ENCODE measurements at regions not wholly inside any gene's neighbourhood (a gene's known extent, or its start where the extent isn't known, plus 50 kb on each side); places are given as distances from the start of the nearest gene placed in this dataset.

DNA sequence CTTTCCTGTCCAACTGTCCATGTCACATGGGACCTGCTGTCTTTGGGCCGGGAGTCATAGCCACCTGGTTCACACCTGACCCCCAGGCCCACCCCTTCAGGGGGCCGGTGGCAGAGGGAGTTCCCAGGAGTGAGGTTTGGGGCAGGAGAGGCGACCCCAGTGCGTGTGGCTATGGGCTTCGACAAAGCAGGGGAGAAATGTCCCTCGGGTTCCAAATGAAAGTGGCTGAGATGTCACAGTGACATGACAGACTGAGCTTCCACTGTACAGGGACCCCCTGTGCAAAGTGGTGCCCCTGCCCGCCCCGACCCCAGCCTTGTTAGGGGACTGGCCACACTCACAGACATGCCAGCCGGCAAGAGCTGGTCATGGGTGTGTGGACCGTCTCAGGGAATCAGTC is 1297.0 kb downstream of the BRD1 start:
- H3K27ac ChIP-seq (ENCODE audit: low read length), result no peak overlapping the region
- H3K36me3 ChIP-seq (ENCODE audit: insufficient read depth, low read depth, low read length), result no peaks in the 10 kb centered on the region
- H3K4me3 ChIP-seq (ENCODE audit: low read length), result no peak overlapping the region
- H3K9me3 ChIP-seq (ENCODE audit: insufficient read depth, low read depth, low read length), result no peaks in the 10 kb centered on the region
- no peaks in the 10 kb centered on the region for H3K27me3 ChIP-seq (ENCODE audit: insufficient read depth, low read length)
- H3K4me1 ChIP-seq (ENCODE audit: insufficient read depth, low read length), result no peaks in the 10 kb centered on the region
- no peak overlapping the region for H3K9ac ChIP-seq (ENCODE audit: low read depth, low read length)

DNA sequence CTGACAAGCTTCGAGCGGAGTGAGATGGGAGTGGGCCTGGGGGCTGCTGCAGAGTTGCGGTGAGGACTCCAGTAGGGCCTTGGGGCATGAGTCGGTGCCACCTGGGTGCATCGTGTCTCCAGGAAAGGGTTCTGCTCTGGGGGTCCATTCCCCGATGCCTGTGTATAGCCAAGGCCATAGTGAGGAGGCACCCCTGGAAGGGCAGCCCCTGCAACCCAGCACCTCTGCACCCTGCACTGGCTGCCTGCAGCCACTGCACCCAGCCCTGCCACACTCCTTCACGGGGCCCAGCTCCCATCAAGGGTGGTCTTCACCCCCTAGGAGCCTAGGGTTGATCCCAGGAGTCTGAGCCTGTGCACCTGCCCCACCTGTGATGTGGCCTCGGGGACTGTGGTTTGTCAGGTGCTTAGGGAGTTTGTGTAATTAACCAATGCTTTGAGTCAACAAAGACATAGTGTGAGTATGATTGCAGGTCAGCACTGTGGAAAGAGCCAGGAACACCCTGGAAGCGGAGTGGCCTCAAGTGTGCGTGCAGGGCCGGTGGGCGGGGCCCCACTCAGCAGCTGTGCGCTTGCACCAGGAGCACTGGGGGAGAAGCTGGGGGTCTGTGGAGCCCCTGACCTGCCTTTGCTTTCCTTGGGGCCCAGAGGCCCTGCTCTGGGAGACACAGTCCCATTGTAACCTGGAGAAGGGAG is 1299.3 kb downstream of the BRD1 start:
- no peak overlapping the region for H3K4me3 ChIP-seq (ENCODE audit: low read length)
- no peaks in the 10 kb centered on the region for H3K4me1 ChIP-seq (ENCODE audit: insufficient read depth, low read length)
- no peaks in the 10 kb centered on the region for H3K36me3 ChIP-seq (ENCODE audit: insufficient read depth, low read depth, low read length)
- no peaks in the 10 kb centered on the region for H3K9me3 ChIP-seq (ENCODE audit: insufficient read depth, low read depth, low read length)
- H3K27ac ChIP-seq (ENCODE audit: low read length), result no peak overlapping the region
- no peaks in the 10 kb centered on the region for H3K27me3 ChIP-seq (ENCODE audit: insufficient read depth, low read length)
- no peak overlapping the region for H3K9ac ChIP-seq (ENCODE audit: low read depth, low read length)

DNA sequence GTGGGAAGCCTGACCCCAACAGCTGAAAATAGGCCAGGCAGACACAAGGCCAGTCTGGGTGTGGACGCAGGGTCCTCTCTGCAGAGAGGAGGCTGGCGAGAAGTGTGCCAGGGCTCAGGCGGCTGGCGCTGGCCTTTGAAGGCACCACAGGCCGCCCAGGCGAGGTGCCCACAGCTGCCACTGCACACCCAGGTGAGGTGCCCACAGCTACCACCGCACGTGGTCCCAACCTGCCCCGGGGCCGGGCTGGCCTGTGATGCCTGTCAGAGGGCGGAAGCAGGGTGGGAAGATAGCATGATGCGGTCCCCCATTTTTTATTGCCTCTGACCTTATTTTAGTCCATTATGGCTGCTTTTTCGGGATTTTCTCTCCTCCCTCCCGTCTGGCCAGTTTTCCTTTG is 1303.9 kb downstream of the BRD1 start:
- no peaks in the 10 kb centered on the region for H3K9me3 ChIP-seq (ENCODE audit: insufficient read depth, low read depth, low read length)
- H3K4me3 ChIP-seq (ENCODE audit: low read length), result no peak overlapping the region
- no peak overlapping the region for H3K27ac ChIP-seq (ENCODE audit: low read length)
- H3K36me3 ChIP-seq (ENCODE audit: insufficient read depth, low read depth, low read length), result no peaks in the 10 kb centered on the region
- H3K27me3 ChIP-seq (ENCODE audit: insufficient read depth, low read length), result no peaks in the 10 kb centered on the region
- H3K4me1 ChIP-seq (ENCODE audit: insufficient read depth, low read length), result no peaks in the 10 kb centered on the region
- H3K9ac ChIP-seq (ENCODE audit: low read depth, low read length), result no peak overlapping the region

DNA sequence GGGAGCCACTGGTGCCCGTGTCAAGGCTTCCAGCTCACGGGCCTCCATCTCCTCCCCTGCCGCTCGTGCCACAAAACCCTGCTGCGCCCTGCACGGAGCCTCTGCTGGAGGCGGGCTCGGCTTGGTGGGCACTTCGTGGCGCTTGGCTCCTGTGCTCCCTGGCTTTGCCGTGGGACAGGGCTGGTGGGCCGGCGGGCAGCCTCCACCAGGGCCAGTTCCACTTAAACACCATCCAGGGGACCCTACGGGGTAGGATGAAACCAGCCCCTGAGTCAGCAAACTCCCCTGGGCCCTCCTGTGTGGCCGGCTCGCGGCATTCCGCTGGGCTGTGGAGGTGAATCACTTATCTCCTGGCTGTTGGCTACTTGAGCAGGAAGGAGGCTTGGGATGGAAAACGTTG is 1304.6 kb downstream of the BRD1 start:
- no peaks in the 10 kb centered on the region for H3K9me3 ChIP-seq (ENCODE audit: insufficient read depth, low read depth, low read length)
- no peaks in the 10 kb centered on the region for H3K27me3 ChIP-seq (ENCODE audit: insufficient read depth, low read length)
- H3K9ac ChIP-seq (ENCODE audit: low read depth, low read length), result no peak overlapping the region

DNA sequence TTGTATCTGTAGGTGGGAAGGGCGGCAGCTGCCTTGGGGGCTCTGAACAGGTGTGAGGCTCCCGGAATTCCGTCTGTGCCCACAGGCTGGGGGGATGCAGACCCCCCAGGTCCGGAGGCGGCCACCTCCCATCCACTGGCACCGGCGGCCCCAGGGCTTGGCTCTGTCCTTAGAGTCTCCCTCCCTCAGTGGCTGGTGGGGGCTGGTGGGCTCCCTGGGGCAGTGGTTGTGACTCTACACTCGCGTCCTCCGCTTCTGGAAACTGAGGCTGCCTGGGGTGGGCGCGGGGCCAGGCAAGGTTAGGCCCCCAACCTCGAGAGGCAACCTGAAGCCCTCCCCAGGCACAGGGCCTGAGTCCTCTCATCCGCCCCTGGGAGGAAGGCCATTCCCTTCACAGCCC is 1305.4 kb downstream of the BRD1 start:
- Histone ChIP-seq H3K36me3 (ENCODE audit: insufficient read depth, low read depth, low read length) (no peaks in the 10 kb centered on the region), H3K27ac (ENCODE audit: low read length) (no peak overlapping the region), H3K9me3 (ENCODE audit: insufficient read depth, low read depth, low read length) (no peaks in the 10 kb centered on the region), H3K9ac (ENCODE audit: low read depth, low read length) (no peak overlapping the region), H3K4me1 (ENCODE audit: insufficient read depth, low read length) (no peaks in the 10 kb centered on the region; the same call in 1 of the 2 replicates), H3K4me3 (ENCODE audit: low read length) (no peak overlapping the region), H3K27me3 (ENCODE audit: insufficient read depth, low read length) (no peaks in the 10 kb centered on the region)

More for the DNA sequence above, 1304.6 kb downstream of the BRD1 start:
- no peaks in the 10 kb centered on the region for H3K4me1 ChIP-seq (ENCODE audit: insufficient read depth, low read length)
- H3K4me3 ChIP-seq (ENCODE audit: low read length), result no peak overlapping the region
- no peak overlapping the region for H3K27ac ChIP-seq (ENCODE audit: low read length)
- no peaks in the 10 kb centered on the region for H3K36me3 ChIP-seq (ENCODE audit: insufficient read depth, low read depth, low read length)

DNA sequence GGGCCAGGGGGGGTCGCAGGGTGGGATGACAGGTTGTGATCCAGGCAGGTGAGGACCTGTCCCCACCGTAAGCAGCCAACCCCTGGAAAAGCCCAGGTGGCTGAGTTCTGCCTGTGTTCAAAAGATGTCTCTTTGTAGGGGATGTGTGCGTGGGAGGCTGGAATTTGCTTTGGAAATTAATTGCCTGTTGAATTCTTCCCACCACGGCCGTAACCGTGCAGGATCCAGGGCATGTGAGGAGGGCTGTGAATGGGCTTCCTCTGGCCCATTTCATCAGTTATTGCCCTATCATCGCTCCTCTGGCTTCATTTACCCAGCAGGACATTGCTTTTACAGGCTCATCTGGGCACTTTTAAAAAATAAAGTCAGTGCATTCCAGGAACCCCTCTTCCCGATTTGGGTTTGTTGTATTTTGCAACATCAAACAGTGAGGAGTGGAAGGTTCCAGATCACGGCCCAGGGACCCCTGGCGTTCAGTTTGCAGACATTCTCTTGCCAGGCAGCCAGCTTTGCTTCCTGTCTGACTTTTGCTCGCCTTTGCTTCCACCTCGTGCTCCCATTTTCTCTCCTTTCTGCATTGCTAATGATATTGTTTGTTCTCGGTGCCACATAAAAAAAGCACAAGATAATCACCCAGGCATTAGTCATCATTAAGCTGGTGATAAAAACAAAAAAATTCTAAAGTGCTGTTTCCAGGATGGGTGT is 1306.6 kb downstream of the BRD1 start:
- Histone ChIP-seq H3K4me1 (ENCODE audit: insufficient read depth, low read length) (no peaks in the 10 kb centered on the region; the same call in 1 of the 2 replicates), H3K9ac (ENCODE audit: low read depth, low read length) (no peak overlapping the region), H3K9me3 (ENCODE audit: insufficient read depth, low read depth, low read length) (no peaks in the 10 kb centered on the region), H3K27me3 (ENCODE audit: insufficient read depth, low read length) (no peaks in the 10 kb centered on the region), H3K27ac (ENCODE audit: low read length) (no peak overlapping the region), H3K36me3 (ENCODE audit: insufficient read depth, low read depth, low read length) (no peaks in the 10 kb centered on the region), H3K4me3 (ENCODE audit: low read length) (no peak overlapping the region)

DNA sequence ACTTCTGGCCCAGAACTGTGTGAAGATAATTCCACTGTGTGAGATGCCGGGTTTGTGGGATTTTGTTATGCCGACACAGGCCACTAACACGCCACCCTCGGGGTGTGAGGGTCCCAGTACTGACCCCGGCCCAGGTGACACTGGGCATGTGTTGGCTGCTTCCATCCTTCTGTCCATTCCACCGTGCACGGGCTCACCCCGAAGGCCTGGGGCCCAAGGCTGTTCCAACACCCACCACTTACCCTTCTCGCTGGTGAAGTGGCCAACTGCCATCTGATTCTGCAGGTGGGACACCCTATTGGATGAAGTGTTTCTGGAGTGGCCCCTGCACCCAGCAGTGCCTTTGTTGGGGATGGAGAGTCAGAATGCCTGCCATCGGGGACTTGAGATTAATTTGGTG is 1307.5 kb downstream of the BRD1 start:
- no peaks in the 10 kb centered on the region for H3K36me3 ChIP-seq (ENCODE audit: insufficient read depth, low read depth, low read length)
- H3K4me1 ChIP-seq (ENCODE audit: insufficient read depth, low read length), result no peaks in the 10 kb centered on the region; the same call in 1 of the 2 replicates
- no peak overlapping the region for H3K27ac ChIP-seq (ENCODE audit: low read length)
- H3K27me3 ChIP-seq (ENCODE audit: insufficient read depth, low read length), result no peaks in the 10 kb centered on the region
- H3K9ac ChIP-seq (ENCODE audit: low read depth, low read length), result no peak overlapping the region
- no peak overlapping the region for H3K4me3 ChIP-seq (ENCODE audit: low read length)
- no peaks in the 10 kb centered on the region for H3K9me3 ChIP-seq (ENCODE audit: insufficient read depth, low read depth, low read length)

DNA sequence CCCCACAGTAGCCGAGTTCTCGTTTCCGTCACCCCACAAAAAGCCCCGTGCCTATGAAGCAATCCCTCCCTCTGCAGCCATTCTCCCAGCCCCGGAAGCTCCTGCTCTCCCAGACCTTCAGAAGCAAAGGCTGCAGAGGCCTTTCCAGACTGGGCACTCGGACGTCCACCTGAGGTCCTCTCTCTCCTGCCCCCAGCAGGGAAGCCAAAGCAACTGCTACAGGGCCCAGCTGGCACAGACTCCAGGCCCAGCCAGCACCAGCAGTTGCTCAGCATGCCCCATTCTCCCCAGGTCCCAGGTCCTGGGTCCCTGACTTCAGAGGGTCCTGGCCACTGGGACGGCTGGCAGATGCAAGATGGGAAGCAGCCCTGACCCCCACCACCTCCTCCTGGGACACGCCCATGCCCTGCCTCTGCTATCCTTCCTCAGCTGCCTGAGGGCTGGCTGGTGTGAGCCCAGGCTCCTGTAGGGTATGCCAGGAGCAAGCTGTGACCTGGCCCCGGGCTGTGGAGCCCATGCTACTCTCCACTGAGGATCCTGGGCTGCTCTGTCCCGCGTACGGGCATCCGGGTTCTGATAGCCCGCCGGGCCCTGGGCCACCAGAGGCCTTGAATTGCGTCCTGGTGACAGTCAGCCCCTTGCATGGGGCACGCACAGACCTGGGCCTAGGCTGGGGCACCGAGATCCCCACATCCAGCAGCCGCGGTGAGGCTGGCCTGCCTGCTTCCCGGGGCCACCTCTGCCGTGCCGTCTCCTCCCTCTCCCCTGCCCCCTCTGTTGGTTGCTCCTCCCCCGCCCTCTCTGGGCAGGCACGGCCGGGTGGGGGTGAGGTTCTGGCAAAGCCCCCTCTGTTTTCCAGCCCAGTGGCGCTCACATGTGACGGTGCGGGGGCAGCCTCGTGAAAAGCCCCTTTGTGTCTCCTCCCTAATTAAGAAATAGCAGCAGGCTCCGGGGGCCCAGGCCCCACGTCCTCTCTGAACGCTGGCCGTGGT is 1310.3 kb downstream of the BRD1 start:
- Histone ChIP-seq H3K4me3 (ENCODE audit: low read length) (no peak overlapping the region), H3K27ac (ENCODE audit: low read length) (no peak overlapping the region), H3K27me3 (ENCODE audit: insufficient read depth, low read length) (no peaks in the 10 kb centered on the region), H3K4me1 (ENCODE audit: insufficient read depth, low read length) (no peaks in the 10 kb centered on the region; the same call in 1 of the 2 replicates), H3K9ac (ENCODE audit: low read depth, low read length) (no peak overlapping the region), H3K36me3 (ENCODE audit: insufficient read depth, low read depth, low read length) (no peaks in the 10 kb centered on the region), H3K9me3 (ENCODE audit: insufficient read depth, low read depth, low read length) (no peaks in the 10 kb centered on the region)

DNA sequence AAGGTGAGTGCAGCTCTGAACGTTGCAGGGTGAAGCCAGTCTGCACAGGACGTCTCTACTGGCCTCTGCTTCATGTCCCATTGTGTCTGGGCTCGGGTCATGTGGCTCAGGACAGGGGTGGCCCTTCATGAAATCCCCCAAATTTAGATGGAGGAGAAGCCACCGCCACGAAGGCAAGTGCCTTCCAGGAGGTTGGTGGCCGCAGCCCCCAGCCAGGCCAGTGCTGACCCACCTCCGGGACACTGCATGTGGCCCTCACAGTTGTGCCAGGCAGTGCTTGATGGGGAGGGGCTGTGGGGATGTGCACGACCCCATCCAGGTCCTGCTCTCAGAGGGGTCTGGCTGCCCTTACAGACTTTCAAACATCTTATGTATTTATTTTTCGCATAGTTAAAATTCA is 1311.1 kb downstream of the BRD1 start:
- Histone ChIP-seq H3K4me3 (ENCODE audit: low read length) (no peak overlapping the region), H3K9me3 (ENCODE audit: insufficient read depth, low read depth, low read length) (no peaks in the 10 kb centered on the region), H3K9ac (ENCODE audit: low read depth, low read length) (no peak overlapping the region), H3K27me3 (ENCODE audit: insufficient read depth, low read length) (no peaks in the 10 kb centered on the region), H3K27ac (ENCODE audit: low read length) (no peak overlapping the region), H3K36me3 (ENCODE audit: insufficient read depth, low read depth, low read length) (no peaks in the 10 kb centered on the region), H3K4me1 (ENCODE audit: insufficient read depth, low read length) (no peaks in the 10 kb centered on the region; the same call in 1 of the 2 replicates)

DNA sequence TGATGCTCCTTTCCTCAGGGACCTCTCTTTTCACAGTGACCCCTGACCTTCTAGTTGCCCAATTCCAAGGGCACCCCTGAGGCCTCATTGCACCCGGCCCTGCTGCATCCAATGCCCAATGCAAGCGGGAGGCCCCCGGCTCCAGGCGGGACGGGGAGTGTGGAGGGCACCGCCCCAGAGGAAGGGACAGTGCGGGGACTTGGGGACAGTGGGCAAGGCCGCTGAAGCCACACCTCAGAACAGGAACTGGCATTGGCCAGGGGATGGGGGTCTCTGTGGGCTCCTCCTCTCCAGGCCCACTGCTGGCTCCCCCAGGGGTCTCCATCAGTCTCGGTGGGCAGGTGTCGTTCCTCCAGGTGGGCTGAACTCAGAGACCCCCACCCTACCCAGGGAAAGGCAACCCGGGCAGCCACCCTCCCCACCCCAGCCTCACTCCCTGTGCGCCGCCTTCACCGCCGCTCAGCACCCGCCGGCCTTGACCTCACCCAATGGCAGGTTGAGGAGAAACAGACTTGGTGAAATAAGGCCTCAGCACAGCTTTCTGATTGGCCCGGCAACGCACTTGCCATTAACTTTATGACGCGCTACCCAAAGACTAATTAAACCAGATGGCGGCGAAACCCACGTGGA is 1312.0 kb downstream of the BRD1 start:
- Histone ChIP-seq H3K27ac (ENCODE audit: low read length) (no peak overlapping the region), H3K4me1 (ENCODE audit: insufficient read depth, low read length) (peaks cover 8% of the 10 kb centered on the region; the same call in 1 of the 2 replicates), H3K27me3 (ENCODE audit: insufficient read depth, low read length) (no peaks in the 10 kb centered on the region), H3K9ac (ENCODE audit: low read depth, low read length) (no peak overlapping the region), H3K4me3 (ENCODE audit: low read length) (no peak overlapping the region), H3K36me3 (ENCODE audit: insufficient read depth, low read depth, low read length) (no peaks in the 10 kb centered on the region), H3K9me3 (ENCODE audit: insufficient read depth, low read depth, low read length) (no peaks in the 10 kb centered on the region)

DNA sequence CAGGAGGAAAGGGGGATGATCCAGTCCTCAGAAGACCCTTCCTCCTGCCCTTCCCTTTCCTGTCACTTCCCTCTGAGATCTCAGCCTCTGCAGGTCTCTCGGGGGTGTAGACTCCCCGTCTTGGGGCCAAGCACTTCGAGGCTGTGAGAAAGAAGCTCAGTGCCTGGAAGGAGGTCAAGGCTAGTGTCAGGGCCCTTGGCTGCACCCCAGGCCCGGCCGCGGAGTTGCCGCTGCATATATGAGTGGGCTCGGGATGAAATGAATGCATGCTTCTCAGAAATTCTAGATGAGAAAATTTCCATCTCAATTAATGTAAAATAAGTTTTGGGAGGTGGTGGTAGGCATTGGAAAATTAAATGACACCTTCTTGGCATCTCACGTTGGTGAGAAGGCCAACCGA is 1313.7 kb downstream of the BRD1 start:
- H3K4me3 ChIP-seq (ENCODE audit: low read length), result no peak overlapping the region

More for the DNA sequence above, 1313.7 kb downstream of the BRD1 start:
- Histone ChIP-seq H3K4me1 (ENCODE audit: insufficient read depth, low read length) (peaks cover 11% of the 10 kb centered on the region; the same call in 1 of the 2 replicates), H3K9me3 (ENCODE audit: insufficient read depth, low read depth, low read length) (no peaks in the 10 kb centered on the region), H3K9ac (ENCODE audit: low read depth, low read length) (no peak overlapping the region), H3K36me3 (ENCODE audit: insufficient read depth, low read depth, low read length) (no peaks in the 10 kb centered on the region), H3K27me3 (ENCODE audit: insufficient read depth, low read length) (no peaks in the 10 kb centered on the region), H3K27ac (ENCODE audit: low read length) (no peak overlapping the region)

Data from iPS-20b (cell line).